Naive B cell (primary cell): ENCODE measurements at regions not wholly inside any gene's neighbourhood (a gene's known extent, or its start where the extent isn't known, plus 50 kb on each side); places are given as distances from the start of the nearest gene placed in this dataset.
"Not testable (repeated sequence)": the region's sequence is repeated elsewhere in the genome, so short reads cannot be mapped to it uniquely, and the experiment has no call there.

Experiments
- ATAC-seq, 2 donors: fragments of 150-1000 bp; cut with Tn5 transposase; 2 replicates each; pipeline ENCODE4 v1.10.0; 2021; ENCODE audit warnings: low read depth in 2 of 2, mild to moderate bottlenecking in 2 of 2, moderate library complexity in 2 of 2
- DNase-seq: peaks from one replicate; pipeline ENCODE4 v3.0.0; 2022
- H3K27ac Mint-ChIP-seq, 6 donors: one replicate each; pipeline ENCODE4 v1.8.0; 2020 to 2022; ENCODE audit warnings: mild to moderate bottlenecking in 6 of 6, mixed read lengths in 6 of 6, moderate library complexity in 5 of 6, inconsistent platforms in 2 of 6
- H3K27me3 Mint-ChIP-seq, 3 donors: one replicate each; pipeline ENCODE4 v1.8.0; 2021 to 2022; ENCODE audit warnings: mixed read lengths in 3 of 3, mild to moderate bottlenecking in 1 of 3
- H3K36me3 Mint-ChIP-seq, 2 donors: one replicate each; pipeline ENCODE4 v1.8.0; 2020 to 2022; ENCODE audit warnings: mixed read lengths in 2 of 2, inconsistent platforms in 1 of 2, mild to moderate bottlenecking in 1 of 2
- H3K4me1 Mint-ChIP-seq, 3 donors: one replicate each; pipeline ENCODE4 v1.8.0; 2020 to 2022; ENCODE audit warnings: mixed read lengths in 3 of 3, inconsistent platforms in 1 of 3, mild to moderate bottlenecking in 1 of 3, moderate library complexity in 1 of 3
- H3K4me3 Mint-ChIP-seq, 8 donors: one replicate each; pipeline ENCODE4 v1.8.0; 2020 to 2022; ENCODE audit warnings: mild to moderate bottlenecking in 8 of 8, mixed read lengths in 8 of 8, moderate library complexity in 8 of 8, inconsistent platforms in 2 of 8
- H3K9me3 Mint-ChIP-seq, 7 donors: one replicate each; pipeline ENCODE4 v1.8.0; 2020 to 2022; ENCODE audit warnings: mixed read lengths in 7 of 7, mild to moderate bottlenecking in 5 of 7, inconsistent platforms in 2 of 7, moderate library complexity in 1 of 7

DNA sequence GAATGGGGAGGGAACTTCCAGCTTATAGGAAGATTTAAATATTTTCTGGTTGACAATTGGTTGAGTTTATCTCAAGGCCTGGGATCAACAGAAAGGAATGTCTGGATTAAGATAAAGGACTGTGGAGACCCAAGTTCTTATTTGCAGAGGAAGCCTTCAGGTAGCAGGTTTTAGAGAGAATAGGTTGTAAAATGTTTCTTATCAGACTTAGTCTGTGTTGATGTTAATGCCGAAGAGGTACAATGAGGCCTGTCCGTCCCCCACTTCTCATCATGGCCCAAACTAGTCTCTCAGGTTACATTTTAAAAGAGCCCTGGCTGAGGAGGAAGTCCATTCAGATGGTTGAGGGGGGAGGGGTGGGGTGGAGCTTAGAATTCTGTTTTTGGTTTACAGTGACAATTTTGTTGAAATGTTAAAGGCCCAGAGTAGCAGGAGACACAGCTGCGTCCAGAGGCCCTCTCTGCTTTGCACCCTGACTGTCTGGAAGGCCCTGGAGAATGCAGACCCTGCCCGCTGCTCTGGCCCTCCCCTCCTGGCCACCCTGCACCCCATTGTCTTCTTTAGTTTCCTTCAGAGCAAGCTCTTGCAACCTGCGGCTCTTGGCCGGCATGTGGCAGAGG, 672.5 kb upstream of the TMEM132C start:
- no peak overlapping the region for H3K4me3 Mint-ChIP-seq
- ATAC-seq (no peak), DNase-seq (no peak)
- H3K4me1 Mint-ChIP-seq = no peaks in the 10 kb centered on the region
- H3K27ac Mint-ChIP-seq = no peak overlapping the region
- H3K36me3 Mint-ChIP-seq = no peaks in the 10 kb centered on the region
- no peaks in the 10 kb centered on the region for H3K27me3 Mint-ChIP-seq
- peaks cover 3 to 15% (median 4%) of the 10 kb centered on the region in 7 donors for H3K9me3 Mint-ChIP-seq

DNA sequence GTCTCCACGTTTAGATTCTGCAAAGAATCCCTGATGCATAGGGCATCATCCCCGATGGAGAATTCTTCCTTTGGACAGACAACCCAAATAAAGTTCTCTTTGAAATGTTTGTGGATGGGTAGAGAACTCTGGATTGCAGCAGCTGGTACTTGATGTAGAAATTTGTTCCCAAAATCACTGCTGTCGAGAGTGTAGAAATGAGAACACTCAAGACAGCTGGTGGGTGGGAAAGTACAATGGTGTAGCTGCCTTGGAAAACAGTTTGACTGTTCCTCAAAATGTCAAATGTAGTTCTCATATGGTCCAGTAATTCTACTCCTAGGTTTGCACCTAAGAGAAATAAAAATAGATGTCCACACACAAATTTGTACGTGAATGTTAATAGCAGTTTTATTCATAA, 671.5 kb upstream of the TMEM132C start:
- no peak overlapping the region for H3K4me3 Mint-ChIP-seq
- no peak for ATAC-seq
- peaks cover 4 to 15% (median 5%) of the 10 kb centered on the region in 7 donors for H3K9me3 Mint-ChIP-seq

DNA sequence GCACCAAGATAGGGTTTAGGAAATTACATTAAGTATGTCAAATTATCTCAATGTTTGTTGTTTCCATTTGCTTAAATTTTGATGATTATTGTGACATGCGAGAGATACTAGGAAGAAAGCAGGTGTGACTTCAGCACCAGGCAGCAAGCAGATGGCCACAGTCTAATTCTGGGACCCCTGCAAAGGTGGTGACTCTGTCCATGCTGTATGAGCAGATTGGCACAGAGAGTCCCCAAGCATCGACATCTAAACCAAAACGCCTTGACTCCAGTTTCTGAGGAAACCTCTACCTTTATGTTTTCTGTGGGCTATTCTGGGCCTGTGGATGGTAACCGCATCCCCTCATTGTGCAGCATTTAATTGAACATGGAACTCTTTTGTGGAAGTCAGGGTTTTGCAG, 670.1 kb upstream of the TMEM132C start:
- no peaks in the 10 kb centered on the region for H3K4me1 Mint-ChIP-seq
- H3K9me3 Mint-ChIP-seq = peaks cover 2 to 15% (median 5%) of the 10 kb centered on the region in 7 donors
- no peaks in the 10 kb centered on the region for H3K36me3 Mint-ChIP-seq
- DNase-seq = no peak
- no peak overlapping the region for H3K27ac Mint-ChIP-seq
- H3K4me3 Mint-ChIP-seq = no peak overlapping the region
- no peak for ATAC-seq
- H3K27me3 Mint-ChIP-seq = no peaks in the 10 kb centered on the region

More for the DNA sequence above, 671.5 kb upstream of the TMEM132C start:
- Mint-ChIP-seq H3K27ac (no peak overlapping the region), H3K36me3 (no peaks in the 10 kb centered on the region), H3K27me3 (no peaks in the 10 kb centered on the region), H3K4me1 (no peaks in the 10 kb centered on the region)
- DNase-seq = no peak

DNA sequence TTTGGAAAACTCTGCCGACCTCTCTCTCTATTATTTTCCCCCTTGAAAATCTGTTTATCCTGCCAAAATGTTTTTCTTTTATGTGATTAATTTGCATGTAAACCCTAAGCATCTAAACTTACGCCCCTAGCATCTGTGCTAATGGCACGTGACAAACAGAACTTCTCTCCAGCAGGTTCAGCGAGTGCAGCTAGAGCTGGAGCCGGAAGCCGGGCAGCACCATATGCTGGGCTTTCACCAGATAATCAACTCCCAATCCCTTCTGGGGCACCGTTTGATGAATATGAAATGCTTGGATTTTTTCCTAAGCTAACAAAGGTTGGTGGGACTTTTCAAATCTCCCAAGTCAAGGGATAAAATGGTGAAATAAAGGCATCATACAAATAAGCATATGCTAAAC, 667.5 kb upstream of the TMEM132C start:
- no peak overlapping the region for H3K4me3 Mint-ChIP-seq
- no peak overlapping the region for H3K27ac Mint-ChIP-seq
- peaks cover 1 to 7% (median 3%) of the 10 kb centered on the region in 7 donors for H3K9me3 Mint-ChIP-seq
- ATAC-seq (no peak), DNase-seq (no peak)
- no peaks in the 10 kb centered on the region for H3K27me3 Mint-ChIP-seq
- H3K4me1 Mint-ChIP-seq = no peaks in the 10 kb centered on the region
- no peaks in the 10 kb centered on the region for H3K36me3 Mint-ChIP-seq

DNA sequence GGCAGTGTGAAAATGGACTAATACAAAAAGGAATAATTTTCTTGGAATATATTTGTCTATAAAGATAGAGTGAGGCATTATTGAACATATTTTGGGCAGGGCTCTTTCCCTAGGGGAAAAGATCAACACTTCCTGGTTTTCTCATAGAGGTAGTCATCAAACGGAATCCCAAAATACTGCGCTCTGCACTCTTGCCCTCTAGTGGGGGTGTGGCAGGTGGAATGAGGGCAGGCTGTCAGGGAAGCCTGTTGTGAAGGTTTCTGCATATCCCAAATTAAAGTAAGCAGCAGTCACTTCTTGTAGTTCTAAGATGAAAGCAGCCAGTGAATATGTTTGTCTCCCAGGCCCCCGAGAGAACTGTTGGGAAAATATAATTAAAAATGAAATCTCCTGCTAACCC, 666.8 kb upstream of the TMEM132C start:
- Mint-ChIP-seq H3K4me3 (no peak overlapping the region), H3K4me1 (no peaks in the 10 kb centered on the region)
- ATAC-seq = no peak

DNA sequence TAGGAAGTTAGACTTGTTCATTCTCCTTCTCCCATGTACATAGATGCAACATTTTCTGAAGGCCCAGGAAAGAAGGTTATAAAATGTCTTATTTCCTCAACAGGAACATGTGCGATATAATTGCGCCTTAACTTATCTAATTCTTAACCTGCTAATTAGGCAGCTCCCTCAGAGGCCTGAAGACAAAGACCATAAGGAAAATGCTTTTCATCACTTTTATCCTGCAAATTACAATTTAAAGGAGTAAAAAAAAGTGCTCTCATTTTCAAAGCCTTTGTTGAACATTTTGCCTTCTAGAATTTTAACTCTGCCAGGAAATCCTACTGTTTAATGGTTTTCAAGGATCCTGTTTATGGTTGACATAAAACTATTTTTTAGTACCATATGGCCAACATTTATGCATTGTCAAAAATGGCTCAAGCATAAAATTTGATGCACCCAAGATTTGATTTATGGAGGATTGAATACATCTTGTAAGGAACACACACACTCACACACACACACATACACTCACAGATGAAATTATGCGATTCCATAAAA, 660.4 kb upstream of the TMEM132C start:
- no peaks in the 10 kb centered on the region for H3K27me3 Mint-ChIP-seq
- no peak for ATAC-seq
- no peak overlapping the region for H3K27ac Mint-ChIP-seq
- no peak for DNase-seq
- no peak overlapping the region for H3K4me3 Mint-ChIP-seq
- H3K4me1 Mint-ChIP-seq = no peaks in the 10 kb centered on the region
- no peaks in the 10 kb centered on the region for H3K36me3 Mint-ChIP-seq
- peaks cover 0 to 12% (median 7%) of the 10 kb centered on the region in 7 donors for H3K9me3 Mint-ChIP-seq

More for the DNA sequence above, 666.8 kb upstream of the TMEM132C start:
- no peaks in the 10 kb centered on the region for H3K36me3 Mint-ChIP-seq
- DNase-seq = no peak
- H3K27ac Mint-ChIP-seq = peak overlapping the region in 1 of 6 donors; percentile 16
- H3K27me3 Mint-ChIP-seq = no peaks in the 10 kb centered on the region
- peaks cover under 1 to 8% (median 3%) of the 10 kb centered on the region in 7 donors for H3K9me3 Mint-ChIP-seq

DNA sequence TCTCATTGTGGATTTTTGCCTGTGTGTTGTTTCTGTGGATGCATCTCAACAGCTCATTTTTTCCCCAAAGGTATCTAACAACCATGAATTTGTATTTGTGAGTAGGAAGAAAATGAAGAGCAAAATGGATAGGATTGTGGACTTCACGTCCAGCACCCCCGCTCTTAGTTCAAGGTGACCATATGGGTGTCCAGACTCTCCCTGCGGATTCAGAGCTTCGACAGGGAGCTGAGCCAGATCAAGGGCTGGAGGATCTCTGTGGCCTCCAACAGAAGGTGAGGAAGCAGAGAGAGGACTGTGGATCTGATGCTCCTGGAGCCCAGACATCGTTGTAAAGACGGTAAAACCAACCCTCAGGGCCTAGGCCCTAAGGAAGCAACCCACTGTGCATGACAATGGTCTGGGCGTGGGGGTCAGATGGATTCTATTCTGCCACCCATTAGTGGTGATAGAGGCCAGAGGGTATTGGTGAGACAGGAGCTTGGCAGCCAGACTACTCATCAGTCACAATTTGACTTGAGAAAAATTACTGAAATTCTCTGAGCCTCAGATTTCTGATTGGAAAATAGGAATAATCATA, 659.7 kb upstream of the TMEM132C start:
- H3K4me3 Mint-ChIP-seq = no peak overlapping the region
- no peak overlapping the region for H3K27ac Mint-ChIP-seq
- no peaks in the 10 kb centered on the region for H3K27me3 Mint-ChIP-seq
- DNase-seq = no peak
- peaks cover 0 to 12% (median 5%) of the 10 kb centered on the region in 7 donors for H3K9me3 Mint-ChIP-seq
- no peak for ATAC-seq
- no peaks in the 10 kb centered on the region for H3K4me1 Mint-ChIP-seq
- no peaks in the 10 kb centered on the region for H3K36me3 Mint-ChIP-seq

DNA sequence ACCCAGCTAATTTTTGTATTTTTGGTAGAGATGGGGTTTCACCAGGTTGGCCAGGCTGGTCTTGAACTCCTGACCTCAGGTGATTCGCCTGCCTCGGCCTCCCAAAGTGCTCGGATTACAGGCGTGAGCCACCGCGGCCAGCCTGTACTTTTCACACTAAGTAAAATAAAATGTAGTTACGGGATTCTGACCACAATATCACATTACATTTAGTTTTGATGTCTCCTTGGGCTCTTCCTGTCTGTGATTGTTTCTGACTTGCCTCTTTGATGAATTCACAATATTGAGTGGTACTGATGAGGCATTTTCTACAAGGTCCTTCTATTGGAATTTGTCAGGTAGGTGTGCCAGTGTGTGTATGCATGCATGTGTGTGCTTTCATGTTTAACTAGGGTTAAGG, 658.6 kb upstream of the TMEM132C start:
- not testable (repeated sequence) for H3K36me3 Mint-ChIP-seq, DNase-seq, H3K27me3 Mint-ChIP-seq, H3K27ac Mint-ChIP-seq, H3K4me3 Mint-ChIP-seq, ATAC-seq, H3K4me1 Mint-ChIP-seq
- H3K9me3 Mint-ChIP-seq = peaks cover 0 to 12% (median 5%) of the 10 kb centered on the region in 7 donors

DNA sequence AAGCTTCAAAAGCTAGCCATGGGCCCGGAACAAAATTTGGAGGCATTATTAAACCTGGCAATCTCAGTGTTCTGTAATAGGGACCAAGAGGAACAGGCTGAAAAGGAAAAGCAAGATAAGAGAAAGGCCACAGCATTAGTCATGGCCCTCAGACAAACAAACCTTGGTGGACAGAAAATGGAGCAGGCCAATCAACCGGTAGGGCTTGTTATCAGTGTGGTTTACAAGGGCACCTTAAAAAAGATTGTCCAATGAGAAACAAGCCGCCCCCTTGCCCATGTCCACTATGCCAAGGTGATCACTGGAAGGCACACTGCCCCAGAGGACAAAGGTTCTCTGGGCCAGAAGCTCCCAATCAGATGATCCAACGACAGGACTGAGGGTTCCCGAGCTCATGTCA, 653.9 kb upstream of the TMEM132C start:
- Mint-ChIP-seq H3K4me3 (no peak overlapping the region), H3K4me1 (no peaks in the 10 kb centered on the region), H3K27ac (no peak overlapping the region), H3K27me3 (no peaks in the 10 kb centered on the region), H3K9me3 (peaks cover 2 to 9% (median 5%) of the 10 kb centered on the region in 7 donors), H3K36me3 (no peaks in the 10 kb centered on the region)
- ATAC-seq (no peak), DNase-seq (no peak)

DNA sequence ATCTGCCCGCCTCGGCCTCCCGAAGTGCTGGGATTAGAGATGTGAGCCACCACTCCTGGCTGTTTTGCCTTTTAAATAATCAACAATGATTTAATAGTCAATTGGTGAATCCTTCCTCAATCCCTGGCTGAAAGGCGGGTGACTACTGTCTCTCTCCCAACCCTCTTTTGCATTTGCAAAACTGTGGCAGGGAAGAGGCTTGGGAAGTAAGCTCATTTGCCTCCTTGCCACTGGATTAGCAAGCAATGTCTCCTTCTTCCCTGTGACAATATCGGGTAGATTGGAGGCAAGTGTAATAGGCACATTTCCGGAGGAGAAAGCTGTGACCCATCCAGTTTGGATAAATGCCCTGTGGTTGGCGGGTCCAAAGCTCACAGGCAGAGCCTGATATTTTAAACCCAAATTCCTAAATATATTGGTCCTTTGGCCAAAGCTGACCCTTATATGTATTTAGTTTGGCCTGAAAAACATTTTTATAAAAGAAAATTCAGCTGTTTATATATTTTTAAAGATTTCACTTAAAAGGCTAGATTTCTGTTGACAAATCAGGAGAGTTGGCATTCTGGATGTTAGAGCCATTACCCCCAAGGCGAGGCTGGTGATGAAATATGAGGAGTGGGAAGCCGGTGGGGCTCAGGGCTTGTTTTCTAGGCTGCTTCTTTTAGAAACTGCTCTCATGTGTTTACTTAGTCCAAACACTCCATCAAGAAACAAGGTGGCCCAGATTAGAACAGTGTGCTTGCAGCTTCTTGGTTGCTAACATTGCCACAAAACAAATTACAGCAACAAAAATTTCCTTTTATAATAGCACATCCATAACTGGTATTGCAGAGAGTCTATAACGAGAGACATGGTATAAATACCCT, 646.9 kb upstream of the TMEM132C start:
- DNase-seq = no peak
- no peak overlapping the region for H3K4me3 Mint-ChIP-seq
- no peaks in the 10 kb centered on the region for H3K4me1 Mint-ChIP-seq
- no peak overlapping the region for H3K27ac Mint-ChIP-seq
- no peak for ATAC-seq
- H3K9me3 Mint-ChIP-seq = peaks cover 2 to 21% (median 9%) of the 10 kb centered on the region in 7 donors
- H3K27me3 Mint-ChIP-seq = no peaks in the 10 kb centered on the region
- no peaks in the 10 kb centered on the region for H3K36me3 Mint-ChIP-seq

DNA sequence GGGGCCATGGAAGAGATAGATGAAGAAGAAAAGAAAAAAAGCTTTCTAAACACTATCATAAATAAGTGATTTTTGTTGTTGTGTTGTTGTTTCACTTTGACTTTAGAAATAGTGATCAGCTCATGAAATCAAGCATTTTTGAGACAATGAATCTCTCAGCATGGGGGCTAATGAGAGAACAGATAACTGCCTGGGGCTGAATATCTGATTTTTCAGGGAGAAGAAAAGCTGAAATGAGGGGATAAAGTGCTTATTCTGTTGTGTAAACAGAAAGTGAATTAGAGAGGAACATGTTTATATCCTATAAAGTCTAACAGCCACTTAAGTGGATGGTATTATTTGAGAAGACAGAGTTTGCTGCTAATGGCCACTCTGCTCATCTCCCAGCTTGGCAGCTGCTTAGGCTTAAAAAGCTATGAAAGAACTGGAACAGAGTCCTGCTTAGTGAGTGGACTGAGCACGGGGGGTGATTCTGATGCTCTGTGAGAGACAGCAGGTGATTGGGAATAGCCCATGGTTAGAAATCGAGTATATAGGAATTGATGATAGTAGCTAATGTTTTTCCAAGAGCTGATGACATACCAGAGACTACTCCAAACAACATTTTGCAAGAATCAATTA, 646.1 kb upstream of the TMEM132C start:
- Mint-ChIP-seq H3K27me3 (no peaks in the 10 kb centered on the region), H3K27ac (no peak overlapping the region), H3K4me1 (no peaks in the 10 kb centered on the region), H3K36me3 (no peaks in the 10 kb centered on the region), H3K4me3 (no peak overlapping the region), H3K9me3 (peaks cover 2 to 21% (median 9%) of the 10 kb centered on the region in 7 donors)
- DNase-seq (no peak), ATAC-seq (no peak)

DNA sequence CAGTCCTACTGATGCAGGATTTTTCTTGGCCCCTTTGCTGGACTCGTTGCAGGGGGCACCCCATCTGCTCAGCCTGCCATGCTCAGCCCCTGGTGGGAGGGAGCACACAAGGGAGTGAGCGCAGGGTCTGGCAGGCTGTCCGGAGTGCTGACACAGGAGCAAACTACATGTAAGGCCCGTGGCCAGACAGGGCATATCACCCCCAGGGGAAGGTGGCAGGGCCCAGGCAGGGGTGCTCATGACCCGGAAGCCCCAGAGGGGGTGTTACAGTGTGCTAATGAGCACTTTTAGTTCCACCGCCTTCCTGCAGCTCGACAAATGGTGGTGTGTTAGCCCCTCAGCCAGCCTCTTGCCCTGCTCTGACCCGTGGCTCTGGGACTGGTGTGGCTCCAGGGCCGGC, 645.6 kb upstream of the TMEM132C start:
- DNase-seq (no peak), ATAC-seq (no peak)
- no peaks in the 10 kb centered on the region for H3K4me1 Mint-ChIP-seq
- no peaks in the 10 kb centered on the region for H3K36me3 Mint-ChIP-seq
- H3K4me3 Mint-ChIP-seq = no peak overlapping the region
- no peak overlapping the region for H3K27ac Mint-ChIP-seq
- H3K27me3 Mint-ChIP-seq = no peaks in the 10 kb centered on the region
- H3K9me3 Mint-ChIP-seq = peaks cover 2 to 21% (median 9%) of the 10 kb centered on the region in 7 donors

DNA sequence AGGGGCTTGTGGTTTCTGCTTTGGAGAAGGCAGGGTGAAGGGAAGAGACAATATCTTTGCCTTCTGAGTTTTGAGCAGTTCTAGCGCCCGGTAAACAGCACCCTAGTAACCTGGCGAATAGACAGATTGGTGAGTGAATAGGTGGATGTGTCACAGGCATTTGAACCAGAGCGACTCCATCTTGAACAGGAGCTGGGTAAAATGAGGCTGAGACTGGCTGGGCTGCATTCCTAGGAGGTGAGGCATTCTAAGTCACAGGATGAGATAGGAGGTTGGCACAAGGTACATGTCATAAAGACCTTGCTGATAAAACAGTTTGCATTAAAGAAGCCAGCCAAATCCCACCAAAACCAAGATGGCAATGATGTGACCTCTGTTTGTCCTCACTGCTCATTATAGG, 643.6 kb upstream of the TMEM132C start:
- no peaks in the 10 kb centered on the region for H3K36me3 Mint-ChIP-seq

More for the DNA sequence above, 643.6 kb upstream of the TMEM132C start:
- no peak for DNase-seq
- no peak overlapping the region for H3K4me3 Mint-ChIP-seq
- ATAC-seq = no peak
- H3K27me3 Mint-ChIP-seq = no peaks in the 10 kb centered on the region
- no peak overlapping the region for H3K27ac Mint-ChIP-seq
- peaks cover 0 to 17% (median 8%) of the 10 kb centered on the region in 7 donors for H3K9me3 Mint-ChIP-seq
- no peaks in the 10 kb centered on the region for H3K4me1 Mint-ChIP-seq
